HG02870 (cell line): ENCODE measurements at regions not wholly inside any gene's neighbourhood (a gene's known extent, or its start where the extent isn't known, plus 50 kb on each side); places are given as distances from the start of the nearest gene placed in this dataset.

ENCODE experiments used
- ATAC-seq: cut with Tn5 transposase; IDR thresholded peaks from one replicate; pipeline ENCODE4 v1.9.1; 2021; ENCODE audit warnings: mild to moderate bottlenecking, moderate library complexity; ENCODE audit not compliant: unreplicated experiment

DNA sequence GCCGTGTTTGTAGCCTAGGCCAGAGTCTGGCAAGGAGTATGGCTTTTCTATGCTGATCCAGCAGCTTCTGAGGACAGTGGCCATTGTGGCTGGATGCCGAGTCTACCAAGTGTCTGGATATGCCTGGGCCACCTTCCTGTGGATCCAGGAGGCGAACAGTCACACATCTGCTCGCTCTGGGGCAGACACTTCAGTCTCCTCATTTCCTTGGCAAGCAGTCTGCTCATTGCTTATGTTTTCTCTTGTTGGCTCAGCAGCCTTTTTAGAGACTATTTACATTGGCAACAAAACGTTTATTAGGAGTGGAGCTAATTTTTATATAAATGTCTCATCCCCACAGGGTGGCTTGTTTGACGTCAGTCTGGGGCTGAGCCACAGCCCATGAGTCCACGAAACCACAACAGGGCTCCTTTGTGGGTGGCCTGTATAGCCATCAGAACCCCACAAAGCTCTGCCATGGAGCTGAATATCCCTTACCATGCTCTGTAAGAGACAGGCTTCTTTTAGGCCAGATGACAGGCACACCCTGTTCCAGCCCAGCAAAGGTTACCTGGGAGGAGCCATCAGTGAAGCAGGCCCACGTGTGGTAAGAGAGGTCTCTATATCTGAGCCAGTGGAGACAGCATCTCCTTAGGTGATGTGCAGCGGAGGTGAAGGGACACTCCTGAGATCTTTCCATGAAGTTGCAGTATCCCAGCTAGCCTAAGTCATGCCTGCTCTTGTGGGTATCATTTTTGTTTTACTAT is 221.7 kb downstream of the DIRAS2 start:
- ATAC-seq = no peak

DNA sequence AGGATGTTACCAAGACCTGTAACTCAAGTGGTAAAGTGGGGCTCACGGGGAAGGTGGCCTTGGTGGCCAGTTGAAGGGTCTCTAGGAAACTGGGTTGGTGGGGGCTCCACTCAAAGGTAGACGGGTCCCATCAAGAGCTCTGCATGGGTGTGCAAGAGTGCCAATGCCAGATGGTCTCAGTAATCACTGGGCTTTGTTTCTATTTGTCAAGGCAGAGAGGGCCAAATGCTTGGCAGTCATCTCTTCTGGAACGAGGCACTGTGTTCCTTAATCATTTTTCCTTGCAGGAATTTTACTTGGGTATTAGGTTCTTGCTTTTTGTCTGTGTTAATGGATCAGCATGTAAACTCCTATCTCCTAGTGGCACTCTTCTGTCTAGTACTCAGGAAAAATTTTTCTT is 220.8 kb downstream of the DIRAS2 start:
- no peak for ATAC-seq

DNA sequence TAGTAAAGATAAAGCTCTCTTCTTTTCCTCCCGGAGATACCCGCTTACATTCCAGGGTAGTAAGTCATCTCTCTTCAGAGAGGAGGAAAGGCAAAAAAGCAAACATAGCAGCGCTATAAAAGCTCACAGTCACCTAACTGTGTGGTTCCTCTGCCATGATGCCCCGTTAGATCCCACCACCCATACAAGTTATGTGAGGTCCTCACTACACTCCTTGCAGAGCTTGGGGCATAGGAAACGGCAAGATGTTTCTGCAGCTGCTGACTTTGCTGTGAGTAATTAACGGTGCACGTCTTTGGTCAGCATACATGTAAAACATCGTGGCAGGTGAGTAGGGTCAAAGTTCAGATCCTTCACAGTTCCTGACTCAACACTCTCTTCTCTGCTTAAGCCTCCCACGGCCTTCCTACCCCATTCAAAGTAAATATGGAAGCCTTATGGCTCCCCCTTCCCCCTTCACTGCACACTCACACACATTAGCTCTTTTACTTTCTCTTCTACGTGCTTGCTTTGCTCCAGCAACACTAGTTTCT is 218.9 kb downstream of the DIRAS2 start:
- ATAC-seq = no peak

DNA sequence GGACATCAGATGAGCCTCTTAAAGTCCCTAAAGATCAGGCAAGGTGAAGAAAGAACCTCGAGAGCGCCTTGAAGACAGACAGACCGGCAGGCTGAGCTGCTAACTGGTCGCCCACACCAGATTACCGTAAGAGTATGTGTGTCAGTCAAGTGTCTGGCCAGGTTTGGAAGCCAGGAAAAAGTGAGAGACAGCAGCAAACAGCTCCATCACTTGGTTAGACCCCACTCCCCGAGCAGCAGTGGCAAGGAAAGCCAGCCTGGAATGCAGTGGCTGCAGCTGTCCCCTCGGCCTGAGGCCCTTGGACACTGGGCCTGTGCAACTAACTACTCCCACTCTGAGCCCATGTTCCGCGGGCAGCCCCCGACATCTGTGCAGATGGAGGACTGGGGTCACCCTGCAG is 214.1 kb downstream of the DIRAS2 start:
- ATAC-seq = no peak

DNA sequence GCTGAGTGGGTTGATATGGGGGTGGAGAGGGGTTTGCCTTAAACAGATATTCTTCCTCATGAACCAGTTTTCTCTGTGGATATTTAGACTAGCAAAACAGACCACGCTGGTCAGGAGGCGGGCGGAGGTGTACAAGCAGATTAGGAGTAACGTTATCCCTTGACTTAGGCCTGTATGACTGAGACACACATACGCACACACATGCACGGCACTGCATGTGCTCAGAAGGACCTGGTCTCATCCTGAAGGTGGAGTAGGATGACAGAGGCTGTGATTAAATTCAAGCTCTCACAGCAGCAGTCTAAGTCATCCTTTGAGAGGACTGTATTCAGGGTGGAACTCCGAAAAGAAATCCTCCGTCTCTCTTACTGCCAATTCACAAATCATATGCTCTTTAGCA is 209.7 kb downstream of the DIRAS2 start:
- no peak for ATAC-seq

DNA sequence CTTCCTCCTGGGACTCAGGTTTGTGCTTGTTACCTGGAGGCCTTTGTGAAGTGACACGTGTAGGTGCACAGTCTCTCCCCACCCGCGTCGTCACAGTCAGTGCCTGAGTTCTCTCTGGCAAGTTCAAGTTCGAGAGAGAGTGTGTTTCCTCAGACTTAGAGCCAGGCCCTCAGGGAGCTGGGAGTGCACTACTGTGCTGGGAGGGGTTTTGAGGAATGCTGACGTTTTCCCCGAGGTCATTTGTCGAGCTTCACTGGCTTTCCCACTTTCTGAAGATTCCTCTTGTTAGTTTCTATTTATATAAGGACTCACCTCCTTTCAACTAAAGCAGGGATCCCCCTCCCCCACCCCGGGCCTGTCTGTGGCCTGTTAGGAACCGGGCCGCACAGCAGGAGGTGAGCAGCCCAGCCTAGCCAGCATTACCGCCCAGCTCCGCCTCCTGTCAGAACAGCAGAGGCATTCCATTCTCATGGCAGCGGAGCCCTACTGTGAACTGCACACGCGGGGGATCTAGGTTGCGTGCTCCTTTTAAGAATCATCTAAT is 209.2 kb downstream of the DIRAS2 start:
- no peak for ATAC-seq

DNA sequence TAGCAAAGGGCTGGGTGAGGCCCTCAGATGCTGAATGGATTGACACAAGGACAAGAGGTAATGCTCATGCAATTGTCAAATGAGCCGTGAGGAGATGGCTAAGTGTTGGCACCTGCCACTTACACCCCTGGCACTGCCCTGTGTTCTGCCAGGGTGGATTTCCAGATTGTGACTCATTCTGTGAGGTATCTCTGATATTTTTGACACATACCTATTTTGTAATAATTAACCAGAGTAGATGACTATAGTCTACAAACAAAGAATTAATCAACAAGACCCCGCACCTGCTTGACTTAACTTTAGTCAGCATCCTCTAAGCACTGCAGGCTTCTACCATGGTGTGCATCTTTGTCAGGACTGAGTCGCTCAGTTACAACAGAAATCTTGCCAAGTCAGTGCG is 200.8 kb downstream of the DIRAS2 start:
- ATAC-seq = no peak

DNA sequence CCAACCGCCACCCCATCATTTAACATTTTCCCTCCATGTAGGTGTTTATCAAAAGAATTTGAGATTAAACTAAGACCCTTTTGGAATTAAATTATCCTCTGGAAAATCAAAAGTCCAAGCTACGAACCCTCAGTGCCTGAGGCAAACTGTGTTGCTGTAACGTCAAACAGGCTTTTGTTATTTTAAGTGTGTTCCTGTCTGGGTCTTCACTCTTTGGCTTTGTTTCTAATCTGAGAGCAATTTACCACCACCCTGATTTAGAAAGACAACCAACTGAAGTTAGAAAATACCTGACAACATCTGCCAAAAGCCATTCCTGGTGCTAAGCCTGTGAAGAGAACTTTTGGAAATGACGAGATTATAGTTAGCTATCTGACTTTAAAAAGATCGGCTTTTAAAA is 199.9 kb downstream of the DIRAS2 start:
- no peak for ATAC-seq

DNA sequence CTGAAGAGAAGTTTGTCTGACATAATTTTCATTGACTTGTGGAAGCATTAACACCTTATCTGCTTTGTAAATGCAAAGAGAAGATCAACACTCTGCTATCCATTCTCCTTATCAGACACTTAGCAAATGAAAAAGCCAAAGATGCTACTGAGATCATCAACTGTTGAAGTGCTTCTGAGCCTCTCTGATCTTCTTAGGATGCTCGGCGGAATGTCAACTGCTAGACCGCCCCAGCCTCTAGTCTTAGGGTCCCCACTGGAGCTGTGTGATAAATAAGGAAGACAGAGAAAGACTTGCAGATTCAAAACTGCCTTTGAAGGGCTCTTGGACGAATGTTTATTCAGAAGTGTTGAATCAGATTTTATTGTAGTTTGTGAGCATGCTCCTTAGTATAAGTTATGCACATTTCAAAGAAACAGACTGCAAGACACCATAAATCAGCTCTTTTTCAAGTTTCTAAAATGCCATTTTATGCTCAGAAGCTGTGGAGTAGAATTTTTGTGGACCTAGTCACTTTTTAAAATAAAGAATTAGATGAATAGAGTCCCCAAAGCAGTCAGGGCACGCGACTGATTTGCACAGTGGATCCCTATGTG is 197.9 kb downstream of the DIRAS2 start:
- ATAC-seq = no peak

DNA sequence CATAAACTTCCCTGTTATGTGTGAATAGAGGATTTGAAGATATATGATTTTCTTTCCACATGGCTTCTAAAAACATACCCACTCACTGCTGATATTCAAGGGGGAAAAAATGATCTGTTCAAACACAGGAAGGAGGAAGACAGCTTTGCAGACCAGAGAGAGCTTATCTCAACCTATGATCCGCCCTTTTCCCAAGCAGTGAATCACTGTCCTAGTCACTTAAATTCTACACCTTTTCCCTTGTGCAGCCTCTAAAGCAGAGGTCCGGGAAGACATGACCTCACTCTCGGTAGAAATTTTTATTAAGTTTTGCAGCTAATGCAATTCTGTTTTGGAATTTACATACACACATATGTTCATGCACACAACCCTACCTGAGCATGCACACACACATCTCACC is 197.2 kb downstream of the DIRAS2 start:
- ATAC-seq = no peak

DNA sequence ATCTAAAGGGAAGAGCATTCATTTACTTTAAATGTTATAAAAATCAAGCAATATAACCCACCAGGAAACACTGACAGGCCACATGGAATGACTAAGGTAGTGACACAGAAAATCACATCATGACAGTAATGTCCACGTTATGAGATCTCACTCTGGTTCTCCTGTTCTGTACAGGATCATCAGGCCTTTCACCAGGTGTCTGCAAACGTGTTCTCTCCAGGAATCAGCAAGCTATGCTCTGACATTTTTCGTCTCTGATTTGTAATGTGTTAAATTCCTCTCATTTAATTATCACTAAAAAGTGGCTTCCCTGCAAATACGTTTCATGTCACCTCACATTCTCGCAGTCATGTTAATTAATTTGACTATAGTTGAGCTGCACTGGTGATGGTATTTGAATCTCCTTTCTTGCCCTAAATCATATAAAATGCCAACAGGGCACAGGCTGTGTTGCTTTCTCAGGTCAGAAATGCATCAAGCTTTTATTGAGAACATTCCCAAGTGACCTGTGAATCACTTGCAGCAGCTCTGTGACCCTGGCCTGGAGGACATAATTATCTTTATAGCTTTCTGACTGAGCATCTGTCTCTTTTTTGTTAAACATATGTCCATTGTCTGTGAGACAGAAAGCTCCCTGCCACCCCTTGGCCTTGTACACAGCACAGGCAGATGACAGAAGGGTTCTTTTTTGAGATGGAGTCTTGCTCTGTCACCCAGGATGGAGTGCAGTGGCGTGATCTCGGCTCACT is 196.2 kb downstream of the DIRAS2 start:
- ATAC-seq = no peak

DNA sequence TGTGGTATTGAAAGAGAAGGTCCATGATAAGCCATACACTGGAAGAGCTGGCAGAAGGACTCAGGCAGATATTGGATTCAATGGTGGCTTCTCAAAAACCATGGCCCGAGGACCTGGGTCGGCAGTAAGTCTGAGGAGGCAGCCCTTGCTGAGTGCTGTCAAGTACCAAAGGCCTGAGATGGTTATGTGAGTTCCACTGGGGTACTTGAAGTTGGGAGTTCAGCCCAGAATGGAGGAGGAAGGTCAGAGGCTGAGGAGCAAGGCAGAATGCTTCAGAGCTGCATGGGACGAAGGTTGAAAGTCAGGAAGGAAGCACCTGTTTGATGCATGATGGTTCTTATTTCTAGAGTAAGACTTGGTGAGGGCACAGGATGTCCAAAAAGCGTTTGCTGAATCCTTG is 194.9 kb downstream of the DIRAS2 start:
- no peak for ATAC-seq

DNA sequence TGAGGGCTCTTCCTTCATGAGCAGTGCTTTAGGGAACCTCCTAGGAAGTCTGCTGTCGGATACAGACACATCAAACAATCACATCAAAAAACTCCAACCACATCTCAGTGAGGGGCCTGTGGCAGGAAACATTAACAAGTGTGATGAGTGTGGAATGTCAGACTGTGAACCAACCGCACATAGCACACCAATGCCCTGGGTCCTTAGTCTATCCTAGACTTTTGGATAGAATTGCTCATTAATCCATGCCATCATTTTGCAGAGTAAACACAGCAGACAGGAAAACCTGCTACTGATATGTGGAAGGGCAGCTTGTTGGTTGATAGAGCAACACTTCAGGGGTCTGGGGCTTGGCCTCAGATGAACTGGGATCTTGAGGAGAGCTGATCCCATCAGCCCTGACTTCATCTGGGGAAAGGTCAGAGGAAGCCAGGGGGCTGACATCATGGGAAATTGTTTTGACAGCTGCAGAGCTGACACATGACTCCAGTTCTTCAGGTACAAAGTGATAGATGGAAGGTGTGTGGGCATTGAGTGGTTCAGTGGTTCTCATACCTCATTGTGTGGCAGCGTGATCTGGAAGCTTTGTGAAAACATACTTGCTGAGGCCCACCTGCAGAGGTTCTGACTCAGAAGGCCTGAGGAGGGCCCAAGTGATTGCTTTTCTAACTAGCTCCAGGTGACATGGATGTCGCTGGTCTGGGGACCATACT is 193.3 kb downstream of the DIRAS2 start:
- no peak for ATAC-seq

DNA sequence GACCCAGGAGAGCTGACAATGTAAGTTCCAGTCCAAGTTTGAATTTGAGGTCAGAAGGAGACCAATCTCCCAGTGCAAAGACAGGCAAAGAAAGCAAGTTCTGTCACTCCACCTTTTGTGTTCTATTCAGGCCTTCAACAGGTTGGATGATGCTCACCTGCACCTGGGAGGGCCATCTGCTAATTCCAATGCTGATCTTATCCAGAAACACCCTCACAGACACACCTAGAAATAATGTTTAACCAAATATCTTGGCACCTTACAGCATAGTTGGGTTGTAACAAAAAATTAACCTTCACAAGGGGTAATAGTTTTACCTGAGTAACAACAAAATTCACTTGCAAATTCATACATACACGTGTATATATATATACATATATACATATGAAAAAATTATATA is 190.8 kb downstream of the DIRAS2 start:
- no peak for ATAC-seq

DNA sequence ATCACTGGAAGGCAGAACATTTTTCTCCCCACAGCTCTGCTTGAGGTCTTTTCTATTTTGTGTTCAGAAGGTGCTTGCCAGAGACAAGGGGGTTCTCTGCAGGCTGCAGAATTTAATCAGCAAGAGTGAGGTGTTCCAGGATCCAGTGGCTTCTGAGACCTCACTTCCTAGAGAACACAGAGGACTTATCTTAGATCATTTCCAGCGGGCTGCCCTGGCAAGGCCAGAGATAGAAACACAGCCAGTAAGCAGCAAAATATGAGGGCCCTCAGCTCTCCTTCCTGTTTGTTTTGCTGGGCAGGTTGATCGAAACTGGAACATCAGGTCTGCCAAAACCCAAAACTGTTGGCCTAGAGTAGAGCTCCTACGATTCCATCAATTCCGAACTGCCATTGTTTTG is 187.3 kb downstream of the DIRAS2 start:
- no peak for ATAC-seq

DNA sequence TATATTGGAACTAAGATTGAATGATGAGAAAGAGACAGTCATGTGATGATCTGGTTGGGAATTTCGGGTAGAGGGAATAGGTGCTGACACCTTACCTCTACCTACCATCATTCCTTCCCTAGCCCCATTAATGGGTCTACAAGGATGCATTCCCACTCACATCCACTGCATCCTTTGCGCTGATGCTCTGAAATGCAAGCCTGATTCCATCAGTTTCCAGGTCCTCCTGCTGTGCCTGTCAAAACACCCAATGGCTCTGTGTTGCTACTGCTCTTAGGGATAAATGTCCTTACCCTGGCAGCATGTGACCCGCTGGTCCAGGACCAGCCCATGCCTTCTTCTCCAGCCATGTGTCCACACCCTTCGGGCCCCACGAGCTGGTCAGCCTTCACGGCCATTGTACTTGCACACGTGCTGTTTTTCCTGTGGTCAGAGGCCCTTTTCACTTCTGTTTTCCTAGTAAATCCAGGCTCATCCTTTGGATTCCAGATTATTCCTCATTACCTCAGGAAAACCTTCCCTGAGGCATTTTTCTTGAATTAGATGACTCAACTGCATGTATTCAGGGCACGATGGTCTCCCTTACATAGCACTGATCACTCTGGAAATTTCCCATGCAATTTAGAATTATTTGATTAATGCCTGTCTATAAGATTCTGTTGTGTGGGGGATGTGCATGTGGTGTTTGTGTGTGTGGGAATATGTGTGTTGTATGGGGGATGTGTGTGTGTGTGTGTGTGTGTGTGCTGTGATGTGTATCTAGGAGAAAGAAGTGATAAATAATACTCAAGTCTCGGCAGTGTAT is 185.0 kb downstream of the DIRAS2 start:
- no peak for ATAC-seq

DNA sequence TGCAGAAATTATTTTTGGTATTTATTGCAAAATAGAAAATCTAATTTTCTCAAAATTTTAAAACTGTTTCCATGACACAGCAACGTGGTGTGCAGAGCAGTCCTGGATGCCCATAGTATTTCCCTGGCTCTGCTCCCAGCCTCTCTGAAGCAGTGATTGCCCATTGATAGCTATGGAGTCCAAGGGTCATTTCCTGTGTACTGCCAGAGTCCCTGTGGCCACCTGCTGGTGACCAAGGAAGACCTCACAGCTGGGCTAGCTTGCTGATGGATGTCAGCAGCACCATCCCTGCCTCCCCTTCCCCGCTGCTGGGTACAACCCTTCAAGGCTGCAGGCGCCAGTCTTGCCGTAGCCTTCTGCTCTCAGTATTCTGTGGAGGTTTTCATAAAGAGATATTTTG is 184.1 kb downstream of the DIRAS2 start:
- ATAC-seq = no peak

DNA sequence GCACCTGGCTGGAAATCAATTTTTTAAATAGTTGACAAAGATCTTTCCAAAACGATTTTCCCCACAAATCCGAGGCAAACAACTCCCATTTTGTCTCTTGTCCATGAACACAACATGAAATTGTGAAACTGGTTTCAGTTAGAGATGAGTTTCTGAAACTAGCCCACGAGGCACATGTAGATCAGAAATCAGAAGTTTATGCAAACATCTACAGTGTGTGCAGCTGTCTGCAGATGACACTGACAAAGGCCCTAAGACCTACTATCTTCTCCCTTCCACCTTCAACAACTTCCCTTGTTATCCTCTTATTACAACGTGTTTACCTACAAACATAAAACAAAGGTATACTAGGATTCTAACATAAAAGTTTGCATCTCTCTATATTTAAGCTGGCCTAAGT is 183.3 kb downstream of the DIRAS2 start:
- no peak for ATAC-seq

DNA sequence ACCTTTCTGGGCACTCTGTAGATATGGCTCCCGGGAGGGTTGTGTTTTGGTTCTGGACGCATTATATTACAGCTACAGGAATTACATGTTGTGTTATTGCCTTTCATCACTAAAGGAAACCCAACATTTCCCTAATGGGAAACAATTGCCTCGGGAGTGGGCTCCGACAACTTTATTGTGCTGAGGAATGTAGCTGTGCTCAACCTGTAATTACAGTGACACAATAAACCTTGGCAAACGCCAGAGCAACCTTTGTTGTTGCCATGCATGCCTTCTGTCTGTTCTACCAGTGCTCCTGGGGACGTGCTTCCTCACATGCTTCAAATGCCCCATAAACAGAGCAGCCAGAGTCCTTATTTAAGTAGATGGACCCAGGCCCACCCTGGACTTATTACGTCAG is 182.4 kb downstream of the DIRAS2 start:
- ATAC-seq = no peak

DNA sequence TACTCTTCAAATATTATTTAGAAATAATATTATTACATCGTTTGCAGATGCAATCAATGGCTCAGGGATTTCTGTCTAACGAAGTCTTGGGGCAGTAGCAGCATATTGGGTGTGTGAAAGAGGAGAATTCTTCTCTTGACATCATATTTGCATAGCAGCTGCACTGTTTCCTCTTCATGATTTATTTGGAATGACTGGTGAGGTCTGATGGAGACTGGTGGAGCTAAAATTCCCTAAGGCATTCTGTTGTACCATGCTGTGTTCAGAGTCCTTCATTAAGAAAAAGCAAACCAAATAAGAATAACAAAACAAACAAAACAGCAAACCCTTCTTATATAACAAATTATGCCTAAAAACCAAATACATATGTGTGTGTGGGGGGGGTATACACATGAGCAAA is 177.6 kb downstream of the DIRAS2 start:
- ATAC-seq = no peak
